SK-N-MC (cell line): ENCODE measurements at regions not wholly inside any gene's neighbourhood (a gene's known extent, or its start where the extent isn't known, plus 50 kb on each side); places are given as distances from the start of the nearest gene placed in this dataset.
"Not testable (repeated sequence)": the region's sequence is repeated elsewhere in the genome, so short reads cannot be mapped to it uniquely, and the experiment has no call there.

Experiments used
- DNase-seq: peaks from one replicate; pipeline ENCODE4 v3.0.0-alpha.2; 2011; ENCODE audit warnings: low read depth, low spot score
- H3K27ac ChIP-seq: fragments of 200-600 bp; sonication (generic); 2 replicates; pipeline ENCODE4 v1.5.1; 2016; ENCODE audit warnings: mixed run types
- H3K36me3 ChIP-seq: fragments of 200-600 bp; sonication (generic); 2 replicates; pipeline ENCODE4 v1.6.1; 2017; ENCODE audit warnings: antibody characterized with exemption, low read length, mixed read lengths; ENCODE audit not compliant: insufficient read depth
- H3K4me3 ChIP-seq: fragments of 200-600 bp; sonication (generic); 2 replicates; pipeline ENCODE4 v1.5.1; 2016
- H3K9ac ChIP-seq: fragments of 200-600 bp; sonication (generic); 2 replicates; pipeline ENCODE4 v1.8.0; 2017; ENCODE audit warnings: mixed run types, mixed read lengths; ENCODE audit not compliant: insufficient read length
- H3K9me3 ChIP-seq: fragments of 200-600 bp; sonication (generic); 2 replicates; pipeline ENCODE4 v1.6.1; 2017; ENCODE audit warnings: low read depth, mild to moderate bottlenecking, antibody characterized with exemption, low read length, moderate library complexity, mixed read lengths
- EZH2 ChIP-seq: fragments of 200-600 bp; sonication (generic); IDR thresholded peaks from one replicate; pipeline ENCODE4 v1.6.1; 2017; ENCODE audit warnings: antibody characterized with exemption
- FOXP2 ChIP-seq: optimal IDR thresholded peaks from 2 replicates; pipeline ENCODE3; 2011; ENCODE audit warnings: mild to moderate bottlenecking, moderate library complexity; ENCODE audit not compliant: insufficient read depth; ENCODE audit errors: extremely low read length, control extremely low read depth
- POLR2AphosphoS5 ChIP-seq: IDR thresholded peaks from 2 replicates; pipeline ENCODE4 v1.6.1; 2012; ENCODE audit warnings: mild to moderate bottlenecking, low read depth, low read length, borderline replicate concordance

- no peak overlapping the region for H3K4me3 ChIP-seq
- H3K27ac ChIP-seq = no peak overlapping the region
- H3K9ac ChIP-seq = no peak overlapping the region
- TF ChIP-seq POLR2AphosphoS5 (no peak), EZH2 (no peak)
- DNase-seq = no peak
- H3K36me3 ChIP-seq = no peaks in the 10 kb centered on the region
- H3K9me3 ChIP-seq = no peaks in the 10 kb centered on the region
Observed at GRCh38 chr4:184899261-184900134, 73.7 kb upstream of the ACSL1 start.

- H3K27ac ChIP-seq = no peak overlapping the region
- no peak for TF ChIP-seq EZH2
- no peak for TF ChIP-seq FOXP2
- H3K9ac ChIP-seq = no peak overlapping the region
- H3K36me3 ChIP-seq = no peaks in the 10 kb centered on the region
- no peak overlapping the region for H3K4me3 ChIP-seq
- no peaks in the 10 kb centered on the region for H3K9me3 ChIP-seq
- DNase-seq = no peak
Observed at GRCh38 chr4:184900184-184900583, 74.4 kb upstream of the ACSL1 start.

GRCh38 chr4:184902550-184902949, 76.8 kb upstream of the ACSL1 start:
- Histone ChIP-seq H3K36me3 (no peaks in the 10 kb centered on the region), H3K9me3 (no peaks in the 10 kb centered on the region), H3K4me3 (no peak overlapping the region), H3K9ac (no peak overlapping the region), H3K27ac (no peak overlapping the region)
- no peak for TF ChIP-seq EZH2
- TF ChIP-seq FOXP2 = no peak
- no peak for TF ChIP-seq POLR2AphosphoS5
- DNase-seq = no peak

GRCh38 chr4:184906480-184907097, 80.8 kb upstream of the ACSL1 start:
- Histone ChIP-seq H3K4me3 (no peak overlapping the region), H3K9me3 (no peaks in the 10 kb centered on the region), H3K36me3 (no peaks in the 10 kb centered on the region), H3K9ac (no peak overlapping the region), H3K27ac (no peak overlapping the region)
- TF ChIP-seq EZH2 (no peak), POLR2AphosphoS5 (no peak), FOXP2 (no peak)
- no peak for DNase-seq

- no peak for DNase-seq
- Histone ChIP-seq H3K27ac (no peak overlapping the region), H3K9me3 (no peaks in the 10 kb centered on the region), H3K9ac (no peak overlapping the region), H3K36me3 (no peaks in the 10 kb centered on the region), H3K4me3 (no peak overlapping the region)
- TF ChIP-seq POLR2AphosphoS5 = no peak
- TF ChIP-seq EZH2 = no peak
- TF ChIP-seq FOXP2 = no peak
Observed at GRCh38 chr4:184907216-184907615, 81.4 kb upstream of the ACSL1 start.

DNA sequence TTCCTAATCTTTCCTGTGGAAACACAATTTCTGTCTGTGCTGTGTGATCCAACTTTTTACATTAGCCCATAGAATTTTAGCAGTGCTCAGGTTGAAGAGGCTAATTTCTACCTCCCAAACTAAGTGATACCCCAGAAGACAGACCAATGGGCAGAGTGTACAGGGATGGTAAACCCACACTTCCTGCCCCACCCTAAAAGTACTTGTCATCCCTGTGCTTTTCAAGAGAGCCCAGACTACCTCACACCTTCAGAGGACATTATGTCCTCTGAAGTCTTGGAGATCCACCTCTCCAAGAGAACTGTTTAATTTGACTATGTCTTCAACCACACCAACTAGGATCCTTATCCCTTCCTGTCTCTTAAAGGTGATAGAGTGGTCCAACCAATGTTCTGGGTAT, 82.0 kb upstream of the ACSL1 start:
- Histone ChIP-seq H3K9ac (no peak overlapping the region), H3K4me3 (no peak overlapping the region), H3K36me3 (no peaks in the 10 kb centered on the region), H3K9me3 (no peaks in the 10 kb centered on the region), H3K27ac (no peak overlapping the region)
- TF ChIP-seq FOXP2 (no peak), EZH2 (no peak), POLR2AphosphoS5 (no peak)
- DNase-seq = no peak

DNA sequence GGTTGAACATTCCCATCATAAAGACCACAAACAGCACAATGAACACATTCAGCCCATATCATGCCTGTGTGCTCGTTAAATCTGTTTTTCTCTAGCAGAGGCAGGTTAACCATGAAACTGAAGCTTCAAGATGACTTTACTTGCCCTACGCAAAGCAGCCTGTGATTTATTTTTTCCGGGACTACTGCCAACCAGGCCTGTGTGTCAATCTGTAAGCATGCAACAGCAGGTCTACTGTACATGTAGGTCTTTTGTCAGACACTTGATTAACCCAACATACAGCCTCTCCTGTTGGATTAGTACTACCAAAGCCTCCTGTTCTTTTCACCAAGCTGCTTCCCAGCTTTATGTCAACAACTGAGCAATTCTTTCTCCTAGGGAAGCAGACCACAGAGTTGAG, 85.5 kb upstream of the ACSL1 start:
- Histone ChIP-seq H3K27ac (no peak overlapping the region), H3K9me3 (no peaks in the 10 kb centered on the region), H3K4me3 (no peak overlapping the region), H3K36me3 (no peaks in the 10 kb centered on the region), H3K9ac (no peak overlapping the region)
- no peak for TF ChIP-seq EZH2
- TF ChIP-seq POLR2AphosphoS5 = no peak
- no peak for TF ChIP-seq FOXP2
- DNase-seq = no peak

DNA sequence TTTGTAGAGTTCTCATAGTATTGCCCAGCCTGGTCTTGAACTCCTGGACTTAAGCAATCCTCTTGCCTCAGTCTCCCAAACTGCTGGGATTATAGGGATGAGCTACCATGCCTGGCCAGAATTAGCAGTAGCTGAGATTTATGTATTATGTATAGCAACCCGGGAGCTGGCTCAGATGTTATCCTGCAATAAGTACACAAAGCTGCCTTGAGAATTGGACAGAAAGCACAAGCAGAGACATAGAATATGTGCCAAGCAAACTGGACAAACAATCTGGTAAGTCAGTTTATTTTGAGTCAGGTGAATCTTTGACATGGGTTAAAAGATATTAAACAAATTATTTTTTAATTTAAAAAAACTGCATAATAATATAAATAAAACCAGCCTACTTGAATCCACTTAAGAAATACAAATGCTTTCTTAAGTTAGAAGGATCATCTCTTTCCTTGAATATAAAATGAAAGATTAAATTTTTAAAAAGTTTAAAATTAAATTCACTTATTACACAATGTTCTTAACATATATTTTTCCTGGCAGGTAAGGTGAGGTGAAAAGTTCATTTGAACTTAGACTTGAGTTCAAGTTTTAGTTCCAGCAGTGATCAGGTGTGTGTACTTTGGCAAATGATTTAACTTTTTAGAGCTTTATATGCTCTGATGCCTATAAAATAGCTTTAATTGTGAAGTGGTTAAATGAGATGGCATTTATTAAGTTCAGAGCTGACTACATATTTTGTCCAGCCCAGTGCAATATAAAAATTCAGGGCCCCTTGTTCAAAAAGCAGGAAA, 87.8 kb upstream of the ACSL1 start:
- H3K4me3 ChIP-seq = no peak overlapping the region
- no peaks in the 10 kb centered on the region for H3K9me3 ChIP-seq
- H3K27ac ChIP-seq = no peak overlapping the region
- TF ChIP-seq POLR2AphosphoS5 (no peak), FOXP2 (no peak), EZH2 (no peak)
- H3K36me3 ChIP-seq = no peaks in the 10 kb centered on the region
- DNase-seq = no peak
- H3K9ac ChIP-seq = no peak overlapping the region

DNA sequence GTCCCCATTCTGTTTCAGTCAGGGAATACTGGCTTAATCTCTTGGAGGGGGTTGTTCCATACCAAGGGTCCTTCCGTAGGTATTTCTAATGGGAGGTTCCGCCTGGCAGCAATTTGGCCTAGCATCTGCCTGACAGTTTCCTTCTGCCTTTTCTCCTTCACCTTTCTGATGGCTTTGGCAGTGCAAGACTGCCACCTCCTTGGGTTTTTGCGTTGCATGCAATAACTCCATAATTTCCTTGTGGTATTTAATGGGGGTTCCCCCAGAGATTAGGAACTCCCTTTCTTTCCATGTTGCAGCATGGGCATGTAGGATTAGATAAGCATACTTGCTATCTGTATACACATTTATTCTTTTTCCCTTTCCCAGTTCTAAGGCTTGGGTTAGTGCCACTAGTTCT, 93.0 kb upstream of the ACSL1 start:
- H3K27ac ChIP-seq, H3K9ac ChIP-seq, H3K9me3 ChIP-seq, H3K36me3 ChIP-seq, H3K4me3 ChIP-seq, DNase-seq: not testable (repeated sequence)
